Smooth muscle cell of the brain vasculature (primary cell): ENCODE measurements at regions not wholly inside any gene's neighbourhood (a gene's known extent, or its start where the extent isn't known, plus 50 kb on each side); places are given as distances from the start of the nearest gene placed in this dataset.
"Not testable (repeated sequence)": the region's sequence is repeated elsewhere in the genome, so short reads cannot be mapped to it uniquely, and the experiment has no call there.

Source experiments
- DNase-seq: peaks from one replicate; pipeline ENCODE4 v3.0.0-alpha.2; 2012; ENCODE audit warnings: low read depth, low spot score

GRCh38 chr6:76984572-76984971, 478.7 kb downstream of the HTR1B start:
- DNase-seq: no peak

GRCh38 chr6:76982476-76983199, 480.7 kb downstream of the HTR1B start:
- no peak for DNase-seq

- no peak for DNase-seq
These were observed 490.8 kb downstream of the HTR1B start for GRCh38 chr6:76972474-76972873.

DNA sequence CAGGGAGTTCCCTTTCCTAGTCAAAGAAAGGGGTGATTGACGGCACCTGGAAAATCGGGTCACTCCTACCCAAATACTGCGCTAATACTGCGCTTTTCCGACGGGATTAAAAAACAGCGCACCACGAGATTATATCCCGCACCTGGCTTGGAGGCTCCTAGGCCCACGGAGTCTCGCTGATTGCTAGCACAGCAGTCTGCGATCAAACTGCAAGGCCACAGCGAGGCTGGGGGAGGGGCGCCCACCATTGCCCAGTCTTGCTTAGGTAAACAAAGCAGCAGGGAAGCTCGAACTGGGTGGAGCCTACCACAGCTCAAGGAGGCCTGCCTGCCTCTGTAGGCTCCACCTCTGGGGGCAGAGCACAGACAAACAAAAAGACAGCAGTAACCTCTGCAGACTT, 504.1 kb downstream of the HTR1B start:
- not testable (repeated sequence) for DNase-seq

GRCh38 chr6:76942203-76942966, 520.9 kb downstream of the HTR1B start:
- DNase-seq: no peak

- DNase-seq: no peak
These were observed 523.1 kb downstream of the HTR1B start for GRCh38 chr6:76940191-76940590.

DNA sequence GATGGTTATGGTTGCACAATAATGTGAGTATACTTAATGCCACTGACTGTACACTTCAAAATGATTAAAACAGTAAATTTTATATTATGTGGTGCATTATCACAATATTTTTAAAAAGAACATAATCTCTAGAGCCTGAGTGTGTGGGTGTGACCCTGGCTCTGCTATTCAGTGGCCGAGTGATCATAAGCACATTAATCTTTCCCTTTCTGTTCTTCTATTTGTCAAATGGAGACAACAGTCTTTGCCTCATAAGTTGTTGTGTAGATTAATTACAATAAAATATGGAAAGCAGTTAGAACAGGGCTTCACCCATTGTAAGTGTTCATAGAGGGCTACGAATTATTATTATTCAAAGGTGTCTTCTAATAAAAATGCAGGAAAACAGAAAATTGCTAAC, 548.6 kb downstream of the HTR1B start:
- DNase-seq: no peak

GRCh38 chr6:76905541-76905940, 557.8 kb downstream of the HTR1B start:
- DNase-seq: not testable (repeated sequence)

DNA sequence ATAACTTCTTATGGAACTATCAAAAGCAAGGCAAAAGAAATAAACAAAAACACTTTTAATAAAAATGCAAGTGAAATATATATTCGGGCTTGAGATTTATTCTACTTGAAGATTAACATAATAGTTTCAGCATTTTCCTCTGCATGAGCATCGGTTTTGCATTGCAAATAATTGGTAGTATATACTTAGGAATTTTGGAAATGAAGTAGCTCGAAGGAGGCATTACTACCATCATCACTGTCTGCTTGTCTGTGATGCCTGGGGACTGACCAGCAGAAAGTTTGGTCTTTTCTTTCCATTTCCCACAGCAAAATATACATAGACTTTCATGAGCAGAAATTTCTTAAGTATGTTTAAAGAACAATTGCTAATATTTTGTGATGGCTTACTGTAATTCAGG, 570.7 kb downstream of the HTR1B start:
- no peak for DNase-seq

GRCh38 chr6:76888351-76888750, 574.9 kb downstream of the HTR1B start:
- DNase-seq: no peak

DNA sequence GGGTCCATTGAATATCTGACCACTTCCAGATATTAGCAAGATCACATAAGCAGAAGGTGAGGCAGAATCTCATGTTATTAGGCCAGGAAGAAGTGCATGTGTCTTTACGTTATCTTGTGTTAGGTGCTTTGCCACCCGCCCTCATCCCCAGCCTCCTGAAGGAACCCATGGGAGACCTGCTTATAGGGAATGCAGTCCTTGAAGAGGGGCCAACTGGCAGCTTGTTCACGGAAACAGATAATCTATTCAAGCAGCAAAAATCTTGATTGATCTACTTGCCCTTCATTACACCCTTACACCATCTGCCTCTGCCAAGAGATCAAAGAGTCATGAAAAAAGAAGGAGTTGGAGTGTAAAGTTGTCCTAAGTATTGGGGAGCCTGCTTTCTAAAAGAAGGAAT, 576.4 kb downstream of the HTR1B start:
- DNase-seq: no peak

- no peak for DNase-seq
These were observed 577.4 kb downstream of the HTR1B start for GRCh38 chr6:76885861-76886301.

DNA sequence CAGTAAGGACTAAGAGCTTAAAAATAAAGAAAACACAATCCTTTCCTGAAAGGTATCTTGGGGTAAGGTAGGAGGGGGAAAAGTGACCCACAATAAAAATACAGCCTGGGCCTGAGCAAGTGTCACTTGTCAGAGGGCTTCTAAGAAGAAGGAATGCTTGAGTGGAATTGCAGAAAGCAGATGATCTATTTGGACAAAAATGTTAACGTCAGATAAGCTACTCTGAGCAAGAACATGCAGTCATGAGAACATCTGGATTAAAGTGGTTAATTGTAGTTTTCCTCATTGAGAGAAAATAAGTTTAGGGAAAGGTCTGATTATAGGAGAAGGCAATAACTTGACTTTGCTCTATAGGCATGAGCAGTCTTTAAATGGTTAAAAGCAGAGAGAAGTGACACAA, 581.9 kb downstream of the HTR1B start:
- no peak for DNase-seq

DNA sequence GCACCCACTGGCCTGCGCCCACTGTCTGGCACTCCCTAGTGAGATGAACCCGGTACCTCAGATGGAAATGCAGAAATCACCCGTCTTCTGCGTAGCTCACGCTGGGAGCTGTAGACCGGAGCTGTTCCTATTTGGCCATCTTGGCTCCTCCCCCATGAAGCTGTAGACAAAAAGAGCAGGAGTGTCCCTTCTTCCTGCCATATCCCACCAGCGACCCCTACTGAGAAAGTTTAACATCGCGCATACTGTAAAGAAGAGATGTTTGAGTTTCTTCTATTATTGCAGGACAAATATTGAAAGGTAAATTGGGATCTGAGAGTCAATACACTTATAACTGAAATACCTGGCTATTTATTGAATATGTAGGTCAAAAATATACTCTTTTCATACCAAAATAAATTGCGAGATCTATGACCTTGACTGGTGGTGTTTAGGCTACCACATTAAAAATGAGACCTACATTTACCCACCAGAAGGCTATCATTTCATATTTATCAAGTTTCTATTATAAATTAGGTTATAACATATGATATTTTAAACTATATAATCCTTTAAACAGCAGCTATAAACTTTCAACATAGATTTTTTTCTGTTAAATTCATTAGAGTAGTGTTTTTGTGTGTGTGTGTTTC, 586.3 kb downstream of the HTR1B start:
- no peak for DNase-seq

- not testable (repeated sequence) for DNase-seq
These were observed 586.9 kb downstream of the HTR1B start for GRCh38 chr6:76876430-76876829.

DNA sequence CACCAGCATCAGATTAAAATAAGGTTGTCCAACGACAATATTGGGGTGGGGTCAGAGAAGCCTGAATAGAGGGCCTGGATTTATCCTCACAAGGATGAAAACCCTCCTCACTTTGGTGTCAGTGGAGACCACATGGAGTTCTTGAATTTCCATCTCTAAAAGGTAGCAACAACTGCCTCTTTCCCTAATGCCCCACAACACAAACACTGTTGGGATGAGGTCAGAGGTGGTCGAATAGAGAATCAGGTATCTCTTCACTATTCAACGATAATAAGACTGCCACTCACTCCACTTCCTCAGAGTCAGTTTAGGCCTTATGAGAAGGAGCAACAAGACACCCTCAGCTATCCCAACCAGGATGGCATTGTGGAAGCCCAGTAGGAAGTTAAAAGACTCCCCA, 596.1 kb downstream of the HTR1B start:
- no peak for DNase-seq

- DNase-seq: no peak
These were observed 597.0 kb downstream of the HTR1B start for GRCh38 chr6:76866091-76866915.

DNA sequence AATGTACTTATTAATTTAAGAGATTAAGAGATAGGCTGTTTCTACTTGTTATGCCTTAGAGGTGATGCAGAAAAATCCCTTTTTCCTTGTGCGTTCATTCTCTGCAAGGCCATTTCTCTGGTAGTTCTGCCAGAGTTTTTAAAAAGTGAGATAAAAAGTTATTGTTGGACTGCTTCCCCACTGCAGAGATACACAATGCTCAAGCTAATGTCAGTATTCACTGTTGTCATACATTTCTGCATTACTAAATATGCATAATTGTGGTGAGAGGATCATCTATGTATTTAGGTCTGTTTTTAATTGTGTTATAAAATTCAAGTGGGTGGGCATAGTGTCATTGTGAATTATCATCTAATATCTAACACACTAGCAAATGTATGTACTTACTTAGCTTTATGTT, 600.4 kb downstream of the HTR1B start:
- DNase-seq: no peak

GRCh38 chr6:76861403-76861802, 601.9 kb downstream of the HTR1B start:
- DNase-seq: no peak

DNA sequence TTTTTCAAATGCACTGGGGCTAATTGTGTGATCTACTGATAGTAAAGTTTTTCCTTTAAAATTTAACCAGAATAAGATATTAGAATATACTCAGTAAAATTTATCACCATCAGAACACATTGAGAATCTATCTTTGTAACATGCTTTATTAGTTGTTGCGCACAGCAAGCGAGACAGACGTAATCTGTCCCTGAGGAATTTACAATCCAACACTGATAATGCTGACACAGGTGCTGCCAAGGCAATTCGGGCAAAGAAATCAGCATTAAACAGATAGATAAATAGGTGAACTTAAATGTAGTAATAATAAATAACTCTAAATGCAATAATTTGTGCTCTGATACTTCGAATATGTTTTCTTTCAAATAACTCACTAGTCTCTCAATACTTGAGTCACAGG, 607.2 kb downstream of the HTR1B start:
- no peak for DNase-seq

DNA sequence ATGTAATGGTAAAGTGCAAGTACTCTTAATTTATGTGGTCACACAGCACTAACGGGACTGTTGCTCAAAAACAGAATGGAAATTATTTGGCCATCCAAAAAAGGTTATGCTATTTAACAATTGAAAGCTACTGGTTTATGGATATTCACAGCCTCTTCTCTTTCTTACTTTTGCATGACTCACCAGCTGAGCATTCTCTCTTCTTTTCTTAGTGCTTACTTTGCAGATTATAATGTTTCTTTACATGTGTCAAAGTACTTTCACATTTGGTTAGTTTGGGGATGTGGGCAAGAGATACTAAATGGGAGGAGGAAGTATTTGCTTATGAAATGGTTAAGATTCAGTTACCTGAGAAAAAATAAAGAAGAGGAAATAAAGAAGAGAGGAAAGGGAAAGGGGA, 610.5 kb downstream of the HTR1B start:
- no peak for DNase-seq
